ENCODE measurements at regions not wholly inside any gene's neighbourhood (a gene's known extent, or its start where the extent isn't known, plus 50 kb on each side); places are given as distances from the start of the nearest gene placed in this dataset.
A peak's percentile ranks its signal among the peaks of the same experiment; 100 is the strongest.

- no peak overlapping the region for H3K4me3 ChIP-seq (ENCODE audit: low read depth in 1 of 3, low read length in 3 of 3)
- no peak for DNase-seq
- H3K36me3 ChIP-seq (ENCODE audit: control insufficient read depth in 3 of 3, insufficient read depth in 2 of 3, low read depth in 1 of 3, low read length in 3 of 3), result no peaks in the 10 kb centered on the region
- WGBS, 3 donors, result 65 to 69% (median 65%) methylated on average over 7 of the region's 7 CpGs
- peaks cover 0 to 8% (median 0%) of the 10 kb centered on the region in 3 donors for H3K27me3 ChIP-seq (ENCODE audit: control insufficient read depth in 3 of 3, insufficient read depth in 3 of 3, low read length in 3 of 3)
- FAIRE-seq, result no peak
- no peaks in the 10 kb centered on the region for H3K9me3 ChIP-seq (ENCODE audit: control insufficient read depth in 2 of 2, insufficient read depth in 1 of 2, low read depth in 1 of 2, low read length in 1 of 2)
- H3K27ac ChIP-seq (ENCODE audit: low read depth in 1 of 3, low read length in 2 of 3), result no peak overlapping the region
- no peaks in the 10 kb centered on the region for H3K4me1 ChIP-seq (ENCODE audit: control insufficient read depth in 3 of 3, insufficient read depth in 2 of 3, low read depth in 1 of 3, low read length in 2 of 3)
Measured at GRCh38 chr18:6558446-6559156, 143.9 kb upstream of the L3MBTL4 start.

DNA sequence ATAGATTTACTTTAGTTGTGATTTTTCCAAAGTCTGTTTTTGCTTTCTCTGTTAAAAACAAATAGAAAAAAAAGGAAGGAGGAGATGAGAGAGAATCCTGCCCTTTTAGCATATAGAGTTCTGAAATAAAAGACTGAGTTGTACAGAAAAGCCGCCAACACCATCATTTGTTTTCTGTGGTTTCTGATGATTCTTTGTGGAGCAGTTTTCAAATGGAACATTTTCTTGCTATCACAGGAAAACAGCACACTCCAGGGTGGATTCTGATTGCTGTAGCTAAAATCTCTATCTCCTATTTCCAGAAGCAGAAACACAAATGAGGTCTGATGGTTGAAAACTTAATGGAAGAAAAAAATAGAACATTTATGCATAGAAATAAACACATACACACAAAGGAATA lies 144.6 kb upstream of the L3MBTL4 start:
- Histone ChIP-seq H3K27me3 (ENCODE audit: control insufficient read depth in 3 of 3, insufficient read depth in 3 of 3, low read length in 3 of 3) (peaks cover 0 to 8% (median 0%) of the 10 kb centered on the region in 3 donors), H3K9me3 (ENCODE audit: control insufficient read depth in 2 of 2, insufficient read depth in 1 of 2, low read depth in 1 of 2, low read length in 1 of 2) (no peaks in the 10 kb centered on the region), H3K4me3 (ENCODE audit: low read depth in 1 of 3, low read length in 3 of 3) (no peak overlapping the region), H3K27ac (ENCODE audit: low read depth in 1 of 3, low read length in 2 of 3) (no peak overlapping the region), H3K36me3 (ENCODE audit: control insufficient read depth in 3 of 3, insufficient read depth in 2 of 3, low read depth in 1 of 3, low read length in 3 of 3) (no peaks in the 10 kb centered on the region), H3K4me1 (ENCODE audit: control insufficient read depth in 3 of 3, insufficient read depth in 2 of 3, low read depth in 1 of 3, low read length in 2 of 3) (no peaks in the 10 kb centered on the region)
- no peak for DNase-seq
- FAIRE-seq, result no peak
- WGBS, 3 donors, result 55 to 76% (median 58%) methylated on average over 1 of the region's 1 CpG

GRCh38 chr18:6561016-6561415 lies 146.3 kb upstream of the L3MBTL4 start:
- Histone ChIP-seq H3K4me3 (ENCODE audit: low read depth in 1 of 3, low read length in 3 of 3) (no peak overlapping the region), H3K27me3 (ENCODE audit: control insufficient read depth in 3 of 3, insufficient read depth in 3 of 3, low read length in 3 of 3) (peaks cover 0 to 8% (median 0%) of the 10 kb centered on the region in 3 donors), H3K27ac (ENCODE audit: low read depth in 1 of 3, low read length in 2 of 3) (no peak overlapping the region), H3K4me1 (ENCODE audit: control insufficient read depth in 3 of 3, insufficient read depth in 2 of 3, low read depth in 1 of 3, low read length in 2 of 3) (no peaks in the 10 kb centered on the region), H3K36me3 (ENCODE audit: control insufficient read depth in 3 of 3, insufficient read depth in 2 of 3, low read depth in 1 of 3, low read length in 3 of 3) (no peaks in the 10 kb centered on the region), H3K9me3 (ENCODE audit: control insufficient read depth in 2 of 2, insufficient read depth in 1 of 2, low read depth in 1 of 2, low read length in 1 of 2) (no peaks in the 10 kb centered on the region)
- WGBS, 3 donors, result 79 to 82% (median 80%) methylated on average over 9 of the region's 9 CpGs
- no peak for FAIRE-seq
- DNase-seq, result no peak

DNA sequence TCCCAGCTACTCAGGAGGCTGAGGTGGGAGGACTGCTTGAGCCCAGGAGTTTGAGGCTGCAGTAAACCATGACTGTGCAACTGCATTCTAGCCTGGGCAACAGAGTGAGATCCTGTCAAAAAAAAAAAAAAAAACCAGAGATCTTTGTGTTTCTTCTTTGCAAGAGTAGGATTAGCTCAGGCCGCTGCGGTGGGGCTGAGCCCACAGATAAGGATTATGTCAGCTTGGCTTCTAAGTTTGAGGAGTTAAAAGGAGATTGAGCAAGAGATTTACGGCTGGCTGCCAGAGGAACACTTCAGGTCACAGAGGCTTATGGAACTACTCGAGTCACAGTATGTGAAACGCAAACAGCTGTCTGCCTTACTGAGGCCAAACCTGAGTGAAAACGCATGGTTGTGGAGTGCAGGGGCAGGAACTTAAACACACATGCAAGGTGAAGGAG lies 146.7 kb upstream of the L3MBTL4 start:
- H3K9me3 ChIP-seq (ENCODE audit: control insufficient read depth in 2 of 2, insufficient read depth in 1 of 2, low read depth in 1 of 2, low read length in 1 of 2), result no peaks in the 10 kb centered on the region
- peak in 1 of 2 donors; percentile 15 for DNase-seq
- no peak overlapping the region for H3K4me3 ChIP-seq (ENCODE audit: low read depth in 1 of 3, low read length in 3 of 3)
- H3K36me3 ChIP-seq (ENCODE audit: control insufficient read depth in 3 of 3, insufficient read depth in 2 of 3, low read depth in 1 of 3, low read length in 3 of 3), result no peaks in the 10 kb centered on the region
- H3K4me1 ChIP-seq (ENCODE audit: control insufficient read depth in 3 of 3, insufficient read depth in 2 of 3, low read depth in 1 of 3, low read length in 2 of 3), result no peaks in the 10 kb centered on the region
- H3K27me3 ChIP-seq (ENCODE audit: control insufficient read depth in 3 of 3, insufficient read depth in 3 of 3, low read length in 3 of 3), result peaks cover 0 to 8% (median 0%) of the 10 kb centered on the region in 3 donors
- FAIRE-seq, result no peak
- WGBS, 3 donors, result 16 to 31% (median 27%) methylated on average over 6 of the region's 6 CpGs
- no peak overlapping the region for H3K27ac ChIP-seq (ENCODE audit: low read depth in 1 of 3, low read length in 2 of 3)

- no peak overlapping the region for H3K27ac ChIP-seq (ENCODE audit: low read depth in 1 of 3, low read length in 2 of 3)
- H3K9me3 ChIP-seq (ENCODE audit: control insufficient read depth in 2 of 2, insufficient read depth in 1 of 2, low read depth in 1 of 2, low read length in 1 of 2), result no peaks in the 10 kb centered on the region
- H3K27me3 ChIP-seq (ENCODE audit: control insufficient read depth in 3 of 3, insufficient read depth in 3 of 3, low read length in 3 of 3), result peaks cover 0 to 8% (median 0%) of the 10 kb centered on the region in 3 donors
- H3K36me3 ChIP-seq (ENCODE audit: control insufficient read depth in 3 of 3, insufficient read depth in 2 of 3, low read depth in 1 of 3, low read length in 3 of 3), result no peaks in the 10 kb centered on the region
- 76 to 79% (median 78%) methylated on average over 8 of the region's 8 CpGs for WGBS, 3 donors
- no peak overlapping the region for H3K4me3 ChIP-seq (ENCODE audit: low read depth in 1 of 3, low read length in 3 of 3)
- FAIRE-seq (no peak), DNase-seq (no peak)
- no peaks in the 10 kb centered on the region for H3K4me1 ChIP-seq (ENCODE audit: control insufficient read depth in 3 of 3, insufficient read depth in 2 of 3, low read depth in 1 of 3, low read length in 2 of 3)
Measured at GRCh38 chr18:6561862-6562291, 147.2 kb upstream of the L3MBTL4 start.

DNA sequence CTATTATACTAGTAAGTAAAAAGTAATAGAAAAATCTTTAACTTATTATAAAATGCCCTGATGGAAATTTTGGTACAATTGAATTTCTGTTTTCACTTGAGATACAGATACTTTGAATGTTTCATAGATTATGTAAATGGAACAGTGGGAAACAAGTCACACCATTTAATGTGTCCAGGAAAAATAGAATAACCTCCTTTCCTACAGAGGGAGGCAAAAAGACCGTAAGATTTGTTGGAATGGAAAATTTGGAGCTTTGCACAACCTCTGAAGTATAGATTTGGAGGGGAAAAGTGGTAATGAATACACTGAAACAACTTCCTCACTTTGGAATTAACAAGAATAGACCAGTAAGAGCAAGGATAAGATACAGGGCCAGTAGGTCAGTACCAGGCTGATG lies 149.2 kb upstream of the L3MBTL4 start:
- DNase-seq (no peak), FAIRE-seq (no peak)
- Histone ChIP-seq H3K36me3 (ENCODE audit: control insufficient read depth in 3 of 3, insufficient read depth in 2 of 3, low read depth in 1 of 3, low read length in 3 of 3) (no peaks in the 10 kb centered on the region), H3K27ac (ENCODE audit: low read depth in 1 of 3, low read length in 2 of 3) (no peak overlapping the region), H3K4me3 (ENCODE audit: low read depth in 1 of 3, low read length in 3 of 3) (no peak overlapping the region), H3K27me3 (ENCODE audit: control insufficient read depth in 3 of 3, insufficient read depth in 3 of 3, low read length in 3 of 3) (no peaks in the 10 kb centered on the region), H3K4me1 (ENCODE audit: control insufficient read depth in 3 of 3, insufficient read depth in 2 of 3, low read depth in 1 of 3, low read length in 2 of 3) (no peaks in the 10 kb centered on the region), H3K9me3 (ENCODE audit: control insufficient read depth in 2 of 2, insufficient read depth in 1 of 2, low read depth in 1 of 2, low read length in 1 of 2) (no peaks in the 10 kb centered on the region)
- 86 to 93% (median 89%) methylated on average over 1 of the region's 1 CpG for WGBS, 3 donors

DNA sequence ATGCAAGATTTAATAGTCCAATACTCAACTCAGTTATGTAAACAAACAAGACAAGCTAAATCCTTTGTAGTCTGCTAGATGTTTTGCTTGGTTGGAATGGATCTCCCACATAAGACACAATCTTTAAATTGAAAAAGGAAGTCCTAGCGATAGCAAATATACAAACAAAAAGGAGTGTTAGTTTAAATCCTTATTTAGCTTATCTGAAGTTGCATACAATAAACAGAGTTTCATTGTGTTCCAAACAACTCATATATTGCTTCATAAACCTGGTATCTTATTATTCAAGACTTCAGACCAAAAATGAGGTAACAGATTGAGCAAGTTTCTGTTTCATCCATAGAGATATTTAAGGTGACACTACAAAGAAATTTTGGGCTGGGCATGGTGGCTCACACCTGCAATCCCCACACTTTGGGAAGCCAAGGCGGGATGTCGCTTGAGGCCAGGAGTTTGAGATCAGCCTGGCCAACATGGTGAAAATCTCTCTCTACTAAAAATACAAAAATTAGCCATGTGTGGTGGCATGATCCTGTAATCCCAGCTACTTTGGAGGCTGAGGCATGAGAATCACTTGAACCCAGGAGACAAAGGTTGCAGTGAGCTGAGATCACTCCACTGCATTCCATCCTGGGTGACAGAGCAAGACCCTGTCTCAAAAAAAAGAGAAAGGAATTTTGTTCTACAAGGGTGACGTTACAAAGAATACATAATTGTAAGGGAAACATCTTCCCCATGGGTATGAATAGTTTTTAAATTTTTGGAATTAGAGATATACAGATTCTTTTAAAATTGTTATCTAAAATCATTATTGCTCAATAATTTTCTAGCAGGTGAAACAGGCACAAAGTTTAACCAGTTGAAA lies 150.5 kb upstream of the L3MBTL4 start:
- WGBS, 3 donors, result 79 to 81% (median 80%) methylated on average over 4 of the region's 4 CpGs
- Histone ChIP-seq H3K4me1 (ENCODE audit: control insufficient read depth in 3 of 3, insufficient read depth in 2 of 3, low read depth in 1 of 3, low read length in 2 of 3) (no peaks in the 10 kb centered on the region), H3K36me3 (ENCODE audit: control insufficient read depth in 3 of 3, insufficient read depth in 2 of 3, low read depth in 1 of 3, low read length in 3 of 3) (no peaks in the 10 kb centered on the region), H3K27ac (ENCODE audit: low read depth in 1 of 3, low read length in 2 of 3) (no peak overlapping the region), H3K9me3 (ENCODE audit: control insufficient read depth in 2 of 2, insufficient read depth in 1 of 2, low read depth in 1 of 2, low read length in 1 of 2) (no peaks in the 10 kb centered on the region), H3K27me3 (ENCODE audit: control insufficient read depth in 3 of 3, insufficient read depth in 3 of 3, low read length in 3 of 3) (no peaks in the 10 kb centered on the region), H3K4me3 (ENCODE audit: low read depth in 1 of 3, low read length in 3 of 3) (no peak overlapping the region)
- FAIRE-seq (no peak), DNase-seq (no peak)

GRCh38 chr18:6565815-6566081 lies 151.0 kb upstream of the L3MBTL4 start:
- Histone ChIP-seq H3K27ac (ENCODE audit: low read depth in 1 of 3, low read length in 2 of 3) (no peak overlapping the region), H3K36me3 (ENCODE audit: control insufficient read depth in 3 of 3, insufficient read depth in 2 of 3, low read depth in 1 of 3, low read length in 3 of 3) (no peaks in the 10 kb centered on the region), H3K4me3 (ENCODE audit: low read depth in 1 of 3, low read length in 3 of 3) (no peak overlapping the region), H3K4me1 (ENCODE audit: control insufficient read depth in 3 of 3, insufficient read depth in 2 of 3, low read depth in 1 of 3, low read length in 2 of 3) (no peaks in the 10 kb centered on the region), H3K27me3 (ENCODE audit: control insufficient read depth in 3 of 3, insufficient read depth in 3 of 3, low read length in 3 of 3) (no peaks in the 10 kb centered on the region), H3K9me3 (ENCODE audit: control insufficient read depth in 2 of 2, insufficient read depth in 1 of 2, low read depth in 1 of 2, low read length in 1 of 2) (no peaks in the 10 kb centered on the region)
- DNase-seq (no peak), FAIRE-seq (no peak)
- 31 to 62% (median 41%) methylated on average over 2 of the region's 2 CpGs for WGBS, 3 donors
